NCI-H510A (cell line): ENCODE measurements at regions not wholly inside any gene's neighbourhood (a gene's known extent, or its start where the extent isn't known, plus 50 kb on each side); places are given as distances from the start of the nearest gene placed in this dataset.
"Not testable (repeated sequence)": the region's sequence is repeated elsewhere in the genome, so short reads cannot be mapped to it uniquely, and the experiment has no call there.

Source experiments
- DNase-seq: peaks from one replicate; lab custom pipeline; 2025; lab: John Stamatoyannopoulos, UW

DNA sequence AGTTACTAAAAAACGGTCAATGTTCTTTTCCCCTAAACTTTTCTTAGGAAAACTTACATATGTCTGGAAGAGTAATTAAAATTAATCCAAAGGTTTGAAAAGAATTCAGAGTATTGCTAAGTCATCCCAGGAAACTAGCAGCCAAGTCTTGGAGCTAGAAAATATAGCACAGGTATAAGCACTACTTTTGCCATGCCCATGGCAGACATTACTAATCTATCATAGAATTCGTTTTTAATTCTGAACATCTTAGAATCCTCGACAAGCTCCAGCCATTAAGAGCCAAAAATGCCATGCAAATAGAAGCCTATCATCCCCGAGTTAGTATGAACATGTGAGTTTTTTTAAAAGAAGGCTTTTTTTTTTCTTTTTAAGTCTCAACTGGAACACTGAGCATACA lies 395.0 kb downstream of the ZEB2 start:
- DNase-seq: no peak

- DNase-seq: no peak
Observed at GRCh38 chr2:144120487-144120886, 399.4 kb downstream of the ZEB2 start.

DNA sequence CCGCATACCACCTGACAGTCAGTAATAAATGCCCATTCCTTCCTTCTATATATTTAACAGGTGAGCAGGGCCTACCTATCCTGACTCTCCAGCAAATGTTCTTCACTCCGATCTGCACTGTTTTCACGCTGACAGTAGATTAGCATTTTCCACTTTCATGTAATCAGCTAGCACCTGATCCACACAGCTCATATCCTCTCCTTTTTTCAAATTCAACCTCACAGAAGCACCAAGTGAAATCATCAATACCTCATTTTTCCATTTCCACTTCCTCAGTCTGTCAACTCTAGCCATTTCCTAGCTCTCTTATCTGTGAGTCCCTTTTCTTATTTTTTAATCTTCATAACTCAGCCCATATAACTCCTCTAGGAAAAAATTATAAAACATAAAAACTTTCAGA lies 402.8 kb downstream of the ZEB2 start:
- DNase-seq: no peak

GRCh38 chr2:144115739-144116291 lies 404.1 kb downstream of the ZEB2 start:
- DNase-seq: no peak

GRCh38 chr2:144114760-144115159 lies 405.2 kb downstream of the ZEB2 start:
- DNase-seq: no peak

- DNase-seq: no peak
Observed at GRCh38 chr2:144111437-144111836, 408.5 kb downstream of the ZEB2 start.

- not testable (repeated sequence) for DNase-seq
Observed at GRCh38 chr2:144106104-144106503, 413.8 kb downstream of the ZEB2 start.

DNA sequence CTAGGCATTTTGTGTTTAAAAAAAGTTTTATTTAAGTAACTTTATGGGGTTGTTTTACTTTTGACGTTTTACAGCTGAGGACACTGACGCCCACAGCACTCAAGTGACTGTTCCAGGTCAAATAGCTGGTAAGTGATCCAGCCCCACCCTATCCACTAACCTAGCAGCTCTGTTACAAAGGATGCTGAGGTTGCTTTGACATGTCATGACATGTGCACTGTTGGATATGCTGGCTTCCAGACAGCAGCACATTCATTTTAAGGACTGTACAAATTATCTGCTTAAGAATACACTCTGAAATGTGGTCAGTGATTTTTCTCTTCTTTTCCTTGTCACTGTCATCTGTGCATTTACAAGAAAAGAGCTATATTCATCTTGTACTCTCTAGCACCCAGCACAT lies 417.5 kb downstream of the ZEB2 start:
- DNase-seq: peak; percentile 18

GRCh38 chr2:144099780-144100377 lies 420.0 kb downstream of the ZEB2 start:
- DNase-seq: no peak

DNA sequence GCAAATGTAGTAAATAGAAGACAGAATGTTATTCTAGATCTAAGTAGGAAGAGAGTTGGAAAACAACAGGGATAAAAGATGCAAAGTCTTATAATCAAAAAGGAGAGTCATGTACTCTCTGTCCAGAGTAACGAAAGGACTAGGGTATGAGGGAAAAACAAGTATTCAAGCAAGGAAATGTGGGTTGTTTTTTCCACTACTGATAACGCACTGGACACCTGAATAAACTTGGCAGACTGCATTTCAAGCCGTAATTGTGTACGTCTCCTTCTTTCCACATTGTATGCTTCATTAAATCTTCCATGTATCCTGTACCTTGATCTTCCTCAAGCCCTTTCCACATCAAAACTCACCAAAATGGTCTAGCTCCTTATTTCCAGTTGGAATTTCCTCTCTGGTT lies 420.6 kb downstream of the ZEB2 start:
- DNase-seq: no peak

DNA sequence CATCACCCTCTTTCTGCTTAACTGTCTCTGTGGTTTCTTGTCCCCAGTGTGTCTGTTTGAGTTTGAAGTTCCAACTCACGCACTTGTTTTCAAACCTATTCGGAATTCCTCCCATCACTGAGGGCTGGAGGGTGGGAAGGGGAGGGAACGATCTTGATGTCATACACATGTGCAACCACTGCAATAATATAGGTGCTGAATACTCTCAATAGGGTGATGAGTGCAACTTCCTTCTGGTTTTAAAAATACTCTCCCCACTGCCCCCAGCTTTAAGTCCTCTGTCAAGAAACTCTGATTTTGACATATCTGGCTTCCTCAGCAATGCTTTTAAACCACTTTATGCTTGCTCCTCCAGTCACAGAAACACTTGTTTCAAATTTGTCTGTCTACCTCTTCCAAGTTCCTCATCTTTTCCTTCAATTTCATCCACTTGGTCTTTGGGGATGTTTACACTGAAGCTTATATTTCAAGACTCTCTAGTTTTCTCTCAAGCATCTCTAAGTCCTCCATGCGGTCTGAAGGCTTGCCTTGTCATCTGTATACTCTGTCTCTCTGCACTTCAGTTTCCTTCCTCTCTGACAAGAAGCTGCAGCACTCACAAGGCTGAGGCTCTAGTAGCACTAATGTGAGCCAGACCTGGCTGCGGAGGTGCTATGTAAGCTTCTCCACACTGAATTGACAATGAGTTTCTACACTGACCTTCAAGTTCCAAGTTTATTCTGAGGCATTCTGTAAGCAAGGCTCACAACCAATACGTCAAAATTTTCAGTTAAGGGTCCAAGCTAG lies 422.3 kb downstream of the ZEB2 start:
- DNase-seq: no peak

DNA sequence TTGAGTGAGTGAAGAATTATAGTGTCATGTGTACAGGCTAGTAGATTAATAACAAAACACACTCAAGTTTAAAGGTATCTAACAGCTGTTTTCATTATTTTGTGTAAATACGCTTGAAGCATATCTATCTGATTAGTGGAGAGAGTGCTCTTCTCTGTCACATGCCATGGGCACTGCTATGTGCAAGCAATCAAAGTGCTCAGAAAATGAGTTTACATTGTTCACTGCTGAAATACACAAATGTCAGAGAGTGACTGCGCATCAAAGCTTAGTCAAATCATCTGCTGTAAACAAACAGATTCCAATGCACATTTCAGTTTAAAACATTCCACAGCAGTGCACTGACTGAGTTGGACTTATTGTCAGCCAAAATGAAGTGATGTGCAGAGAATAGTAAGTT lies 423.4 kb downstream of the ZEB2 start:
- no peak for DNase-seq

DNA sequence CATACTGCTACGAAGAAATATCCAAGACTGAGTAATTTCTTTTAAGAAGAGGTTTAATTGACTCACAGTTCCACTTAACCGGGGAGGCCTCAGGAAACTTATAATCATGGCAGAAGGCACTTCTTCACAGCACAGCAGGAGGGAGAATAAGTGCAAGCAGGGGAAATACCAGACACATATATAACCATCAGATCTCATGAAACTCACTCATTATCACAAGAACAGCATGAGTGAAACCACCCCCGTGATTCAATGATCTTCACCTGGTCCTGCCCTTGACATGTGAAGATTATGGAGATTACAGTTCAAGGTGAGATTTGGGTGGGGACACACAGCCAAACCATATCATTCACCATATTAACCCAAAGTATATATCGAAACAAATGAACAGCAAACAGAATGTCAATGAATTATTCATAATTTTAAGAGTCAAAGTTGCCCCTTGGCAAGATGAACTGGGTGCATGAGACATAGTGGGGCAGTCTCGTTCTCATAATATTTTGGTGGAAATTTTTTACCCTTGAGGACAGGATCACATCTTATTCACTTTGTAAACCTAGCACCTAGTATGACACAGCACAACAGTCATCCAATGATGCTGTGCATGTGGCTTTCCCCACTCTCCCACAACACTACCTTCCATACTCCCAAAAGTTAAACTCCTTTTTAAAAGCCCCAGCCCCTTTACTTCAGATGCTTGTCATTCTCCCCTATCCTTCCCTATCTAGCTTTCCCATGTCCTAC lies 425.3 kb downstream of the ZEB2 start:
- no peak for DNase-seq

DNA sequence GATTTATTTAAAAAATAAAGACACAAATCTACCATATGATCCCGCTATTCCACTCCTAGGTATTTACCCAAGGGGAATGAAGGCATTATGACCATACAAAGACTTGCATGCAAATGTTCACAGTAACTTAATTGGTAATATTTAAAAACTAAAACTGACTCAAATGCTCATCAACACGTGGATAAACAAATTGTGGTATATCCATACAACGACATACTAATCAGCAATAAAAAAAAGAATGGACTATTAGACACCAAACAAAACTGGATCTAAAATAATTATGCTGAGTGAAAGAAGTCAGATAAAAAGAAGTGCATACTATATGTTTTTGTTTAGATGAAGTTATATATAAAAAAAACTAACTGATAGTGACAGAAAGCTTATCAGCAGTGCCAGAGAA lies 428.3 kb downstream of the ZEB2 start:
- DNase-seq: no peak

DNA sequence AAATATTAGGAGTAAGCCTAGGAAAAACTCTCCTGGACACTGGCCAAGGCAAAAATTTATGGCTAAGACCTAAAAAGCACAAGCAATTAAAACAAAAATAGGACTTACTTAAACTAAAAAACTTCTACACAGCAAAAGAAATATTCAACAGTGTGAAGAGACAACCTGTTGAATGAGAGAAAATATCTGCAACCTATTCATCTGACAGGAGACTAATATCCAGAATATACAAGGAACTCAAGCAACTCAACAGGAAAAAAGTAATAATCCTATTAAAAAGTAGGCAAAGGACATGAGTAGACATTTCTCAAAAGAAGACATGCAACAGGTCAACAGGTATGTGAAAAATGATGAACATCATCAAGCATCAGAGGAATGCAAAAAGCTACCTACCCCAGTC lies 431.1 kb downstream of the ZEB2 start:
- no peak for DNase-seq

GRCh38 chr2:144086965-144087364 lies 433.0 kb downstream of the ZEB2 start:
- no peak for DNase-seq

DNA sequence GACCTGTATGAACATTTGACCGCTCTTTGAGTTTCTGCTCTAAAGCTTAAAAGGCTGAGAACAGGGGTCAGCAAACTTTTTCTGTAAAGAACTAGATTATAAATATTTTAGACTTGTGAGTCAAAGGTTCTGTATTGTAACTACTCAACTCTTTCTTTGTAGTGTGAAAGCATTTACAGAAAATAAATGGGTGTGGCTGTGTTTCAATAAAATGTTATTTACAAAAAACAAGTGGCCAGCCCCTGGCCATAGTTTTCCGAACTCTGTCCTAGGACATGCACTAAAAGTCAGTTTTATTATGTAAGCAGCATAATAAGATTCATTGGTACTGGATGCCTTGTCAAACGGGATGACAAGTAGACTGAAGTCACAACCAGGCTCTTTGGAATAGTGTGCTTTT lies 434.9 kb downstream of the ZEB2 start:
- no peak for DNase-seq

- no peak for DNase-seq
Observed at GRCh38 chr2:144084114-144084661, 435.7 kb downstream of the ZEB2 start.

- DNase-seq: no peak
Observed at GRCh38 chr2:144083211-144083610, 436.7 kb downstream of the ZEB2 start.

GRCh38 chr2:144082777-144083176 lies 437.1 kb downstream of the ZEB2 start:
- no peak for DNase-seq

DNA sequence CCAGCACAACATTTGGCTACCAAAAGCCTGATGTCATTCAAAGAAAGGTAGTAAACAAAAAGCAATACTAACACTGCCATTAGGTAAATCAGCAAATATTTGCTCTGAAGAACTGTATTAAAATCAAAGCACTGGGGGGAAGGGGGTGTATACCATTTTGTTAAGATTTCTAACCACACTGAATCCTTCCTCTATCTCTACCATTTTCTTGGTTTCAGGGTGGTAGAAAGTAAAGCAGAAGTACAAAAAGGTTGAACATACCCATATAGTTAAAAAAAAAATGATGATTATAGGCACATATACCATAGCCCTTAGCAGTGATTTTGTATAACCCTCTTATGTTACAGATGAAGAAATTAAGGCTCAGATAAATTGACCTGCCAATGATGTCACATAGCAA lies 437.6 kb downstream of the ZEB2 start:
- DNase-seq: no peak

- no peak for DNase-seq
Observed at GRCh38 chr2:144081272-144081671, 438.6 kb downstream of the ZEB2 start.

- no peak for DNase-seq
Observed at GRCh38 chr2:144079803-144080202, 440.1 kb downstream of the ZEB2 start.
